ENCODE measurements at regions not wholly inside any gene's neighbourhood (a gene's known extent, or its start where the extent isn't known, plus 50 kb on each side); places are given as distances from the start of the nearest gene placed in this dataset.
"Not testable (repeated sequence)": the region's sequence is repeated elsewhere in the genome, so short reads cannot be mapped to it uniquely, and the experiment has no call there.

GRCh38 chr7:12493407-12493806, 77.1 kb upstream of the SCIN start:
- H3K9me3 ChIP-seq, result no peaks in the 10 kb centered on the region
- DNase-seq (ENCODE audit: low spot score in 2 of 2), result no peak
- no peaks in the 10 kb centered on the region for H3K27me3 ChIP-seq
- H3K36me3 ChIP-seq, result no peaks in the 10 kb centered on the region
- H3K4me3 ChIP-seq, result no peak overlapping the region
- H3K4me1 ChIP-seq, result peaks cover 0 to 3% (median 0%) of the 10 kb centered on the region in 4 donors
- WGBS, 2 donors, result 29 to 35% methylated on average over 1 of the region's 1 CpG
- no peak overlapping the region for H3K27ac ChIP-seq
- no peak for TF ChIP-seq POLR2A (IDR thresholded peaks at IDR 0.05)
- TF ChIP-seq, protein P1, sequence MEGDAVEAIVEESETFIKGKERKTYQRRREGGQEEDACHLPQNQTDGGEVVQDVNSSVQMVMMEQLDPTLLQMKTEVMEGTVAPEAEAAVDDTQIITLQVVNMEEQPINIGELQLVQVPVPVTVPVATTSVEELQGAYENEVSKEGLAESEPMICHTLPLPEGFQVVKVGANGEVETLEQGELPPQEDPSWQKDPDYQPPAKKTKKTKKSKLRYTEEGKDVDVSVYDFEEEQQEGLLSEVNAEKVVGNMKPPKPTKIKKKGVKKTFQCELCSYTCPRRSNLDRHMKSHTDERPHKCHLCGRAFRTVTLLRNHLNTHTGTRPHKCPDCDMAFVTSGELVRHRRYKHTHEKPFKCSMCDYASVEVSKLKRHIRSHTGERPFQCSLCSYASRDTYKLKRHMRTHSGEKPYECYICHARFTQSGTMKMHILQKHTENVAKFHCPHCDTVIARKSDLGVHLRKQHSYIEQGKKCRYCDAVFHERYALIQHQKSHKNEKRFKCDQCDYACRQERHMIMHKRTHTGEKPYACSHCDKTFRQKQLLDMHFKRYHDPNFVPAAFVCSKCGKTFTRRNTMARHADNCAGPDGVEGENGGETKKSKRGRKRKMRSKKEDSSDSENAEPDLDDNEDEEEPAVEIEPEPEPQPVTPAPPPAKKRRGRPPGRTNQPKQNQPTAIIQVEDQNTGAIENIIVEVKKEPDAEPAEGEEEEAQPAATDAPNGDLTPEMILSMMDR (IDR thresholded peaks at IDR 0.05), result no peak
- TF ChIP-seq EP300 (IDR thresholded peaks at IDR 0.05), result no peak

DNA sequence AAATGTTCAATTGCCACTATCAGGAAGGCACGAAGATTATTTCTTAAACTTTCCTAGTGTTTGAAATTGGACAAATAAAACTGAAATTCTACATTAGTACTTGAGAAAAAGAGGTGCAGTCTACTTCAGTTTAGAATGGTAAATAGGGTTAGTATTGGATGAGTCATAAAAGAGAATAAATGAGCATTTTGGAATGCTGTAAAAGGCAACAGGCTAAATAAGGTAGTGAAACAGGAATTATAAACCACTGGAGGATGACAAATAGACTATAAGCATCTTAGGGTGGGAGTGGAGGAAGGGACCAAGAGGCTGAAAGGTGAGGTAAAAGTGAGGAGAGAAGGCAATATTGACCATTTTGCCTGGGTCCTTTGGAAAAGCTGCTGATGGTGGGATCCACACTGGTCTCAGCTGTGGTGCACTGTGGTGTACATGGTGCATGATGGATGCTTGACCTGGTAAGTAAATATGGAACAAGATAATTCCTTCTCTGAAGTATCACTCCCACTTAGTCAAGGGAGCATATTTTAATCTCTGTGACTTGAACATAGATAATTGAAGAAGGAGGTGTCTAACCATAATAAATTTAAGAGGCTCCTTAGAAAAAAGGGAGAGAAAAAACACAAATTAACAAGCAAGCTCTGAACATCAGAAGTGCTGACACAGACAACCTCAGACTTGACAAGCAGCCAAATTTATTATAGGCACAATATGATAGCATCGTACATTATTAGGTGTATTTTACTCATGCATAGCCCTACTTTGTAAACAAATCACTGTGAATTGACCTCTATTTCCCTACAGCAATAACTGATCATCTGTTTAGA, 76.4 kb upstream of the SCIN start:
- 70 to 75% methylated on average over 2 of the region's 2 CpGs for WGBS, 2 donors

DNA sequence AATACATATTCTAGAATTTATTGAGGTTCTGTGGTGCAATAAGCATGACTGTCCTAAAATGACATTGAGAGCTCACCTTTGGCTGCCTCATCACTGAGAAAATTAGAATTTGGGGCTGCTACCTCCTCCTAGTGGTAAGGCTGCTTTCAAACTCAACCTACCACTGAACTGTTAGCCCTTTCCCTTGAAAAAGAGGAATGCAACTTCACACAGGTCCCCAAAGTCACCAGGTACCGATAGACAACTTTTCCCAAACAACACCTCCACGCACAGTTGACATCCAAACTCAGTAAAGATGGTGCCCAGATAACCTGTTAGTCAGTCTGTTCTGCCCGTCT, 75.9 kb upstream of the SCIN start:
- Histone ChIP-seq H3K4me3 (no peak overlapping the region), H3K27me3 (no peaks in the 10 kb centered on the region), H3K36me3 (no peaks in the 10 kb centered on the region), H3K9me3 (no peaks in the 10 kb centered on the region), H3K4me1 (peaks cover 0 to 3% (median 0%) of the 10 kb centered on the region in 4 donors), H3K27ac (no peak overlapping the region)
- DNase-seq (ENCODE audit: low spot score in 2 of 2), result no peak
- no peak for TF ChIP-seq POLR2A (IDR thresholded peaks at IDR 0.05)
- no peak for TF ChIP-seq EP300 (IDR thresholded peaks at IDR 0.05)
- TF ChIP-seq, protein P1 (IDR thresholded peaks at IDR 0.05), result no peak
- whole genome bisulfite sequencing, 2 donors, result 98 to 100% methylated on average over 3 of the region's 3 CpGs

More for the DNA sequence above, 76.4 kb upstream of the SCIN start:
- TF ChIP-seq POLR2A (IDR thresholded peaks at IDR 0.05), result no peak
- TF ChIP-seq, protein P1 (IDR thresholded peaks at IDR 0.05), result no peak
- Histone ChIP-seq H3K36me3 (no peaks in the 10 kb centered on the region), H3K9me3 (no peaks in the 10 kb centered on the region), H3K4me1 (peaks cover 0 to 3% (median 0%) of the 10 kb centered on the region in 4 donors), H3K4me3 (no peak overlapping the region), H3K27ac (no peak overlapping the region), H3K27me3 (no peaks in the 10 kb centered on the region)
- no peak for DNase-seq (ENCODE audit: low spot score in 2 of 2)

DNA sequence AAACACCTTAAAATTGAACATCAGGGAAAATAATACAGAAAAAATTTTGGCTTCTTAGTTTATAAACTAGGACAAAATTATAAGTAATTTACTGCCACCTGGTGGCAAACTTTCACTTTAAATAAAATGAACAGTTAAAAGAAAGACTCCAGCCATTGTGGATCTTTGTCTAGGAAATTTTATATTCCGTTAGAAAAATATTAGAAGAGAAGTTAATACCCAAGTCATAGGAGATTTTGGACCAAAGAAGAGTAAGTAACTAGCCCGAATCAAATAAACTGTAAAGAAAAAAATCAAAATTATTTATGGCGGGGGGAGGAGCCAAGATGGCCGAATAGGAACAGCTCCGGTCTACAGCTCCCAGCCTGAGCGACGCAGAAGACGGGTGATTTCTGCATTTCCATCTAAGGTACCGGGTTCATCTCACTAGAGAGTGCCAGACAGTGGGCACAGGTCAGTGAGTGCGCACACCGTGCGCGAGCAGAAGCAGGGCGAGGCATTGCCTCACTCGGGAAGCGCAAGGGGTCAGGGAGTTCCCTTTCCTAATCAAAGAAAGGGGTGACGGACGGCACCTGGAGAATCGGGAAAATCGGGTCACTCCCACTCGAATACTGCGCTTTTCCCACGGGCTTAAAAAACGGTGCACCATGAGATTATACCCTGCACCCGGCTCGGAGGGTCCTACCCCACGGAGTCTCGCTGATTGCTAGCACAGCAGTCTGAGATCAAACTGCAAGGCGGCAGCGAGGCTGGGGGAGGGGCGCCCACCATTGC, 73.4 kb upstream of the SCIN start:
- TF ChIP-seq, protein P1 (IDR thresholded peaks at IDR 0.05), result peak; percentile 11 to 33 (median 27)
- WGBS, 2 donors, result 61 to 90% methylated on average over 16 to 24 of the region's 31 CpGs
- not testable (repeated sequence) for H3K36me3 ChIP-seq, H3K27ac ChIP-seq, H3K27me3 ChIP-seq, H3K9me3 ChIP-seq, H3K4me1 ChIP-seq
- peak in 1 of 2 donors; percentile 55 for DNase-seq (ENCODE audit: low spot score in 2 of 2)
- peak overlapping the region in 1 of 4 donors; percentile 22 for H3K4me3 ChIP-seq

GRCh38 chr7:12504149-12504548, 66.4 kb upstream of the SCIN start:
- no peak for TF ChIP-seq POLR2A (IDR thresholded peaks at IDR 0.05)
- TF ChIP-seq, protein P1 (IDR thresholded peaks at IDR 0.05), result no peak
- no peak for TF ChIP-seq EP300 (IDR thresholded peaks at IDR 0.05)
- H3K9me3 ChIP-seq, result no peaks in the 10 kb centered on the region
- H3K27me3 ChIP-seq, result no peaks in the 10 kb centered on the region
- H3K36me3 ChIP-seq, result no peaks in the 10 kb centered on the region
- WGBS, 2 donors, result 42 to 45% methylated on average over 1 of the region's 1 CpG
- H3K27ac ChIP-seq, result no peak overlapping the region
- no peaks in the 10 kb centered on the region for H3K4me1 ChIP-seq
- DNase-seq (ENCODE audit: low spot score in 2 of 2), result no peak
- H3K4me3 ChIP-seq, result no peak overlapping the region

Data from tibial nerve (tissue), 4 donors.